ENCODE measurements at regions not wholly inside any gene's neighbourhood (a gene's known extent, or its start where the extent isn't known, plus 50 kb on each side); places are given as distances from the start of the nearest gene placed in this dataset.
"Not testable (repeated sequence)": the region's sequence is repeated elsewhere in the genome, so short reads cannot be mapped to it uniquely, and the experiment has no call there.

GRCh38 chr4:138775489-138775888, 240.1 kb upstream of the NOCT start:
- H3K4me3 ChIP-seq = no peak overlapping the region
- H3K4me1 ChIP-seq = no peaks in the 10 kb centered on the region
- no peak for TF ChIP-seq POLR2A (IDR thresholded peaks at IDR 0.05)
- no peak for TF ChIP-seq CTCF (IDR thresholded peaks at IDR 0.05)
- H3K9me3 ChIP-seq = no peaks in the 10 kb centered on the region
- no peak for DNase-seq
- intact Hi-C loops (cut with DNase I; ENCODE audit: low total_unique reads) = no loop called here
- no peaks in the 10 kb centered on the region for H3K36me3 ChIP-seq
- no peaks in the 10 kb centered on the region for H3K27me3 ChIP-seq
- no peak overlapping the region for H3K27ac ChIP-seq

GRCh38 chr4:138774940-138775339, 240.6 kb upstream of the NOCT start:
- Histone ChIP-seq H3K4me1 (no peaks in the 10 kb centered on the region), H3K27me3 (no peaks in the 10 kb centered on the region), H3K36me3 (no peaks in the 10 kb centered on the region), H3K9me3 (no peaks in the 10 kb centered on the region), H3K27ac (no peak overlapping the region), H3K4me3 (no peak overlapping the region)
- no peak for DNase-seq
- TF ChIP-seq CTCF (IDR thresholded peaks at IDR 0.05) = no peak
- no peak for TF ChIP-seq POLR2A (IDR thresholded peaks at IDR 0.05)
- intact Hi-C loops (cut with DNase I; ENCODE audit: low total_unique reads) = no loop called here

- intact Hi-C loops (cut with DNase I; ENCODE audit: low total_unique reads); H3K36me3 ChIP-seq; H3K4me1 ChIP-seq; H3K9me3 ChIP-seq; H3K27ac ChIP-seq; H3K27me3 ChIP-seq; H3K4me3 ChIP-seq; DNase-seq: not testable (repeated sequence)
Measured at GRCh38 chr4:138774125-138774524, 241.5 kb upstream of the NOCT start.

- Histone ChIP-seq H3K36me3 (no peaks in the 10 kb centered on the region), H3K9me3 (no peaks in the 10 kb centered on the region), H3K4me1 (no peaks in the 10 kb centered on the region), H3K4me3 (no peak overlapping the region), H3K27ac (no peak overlapping the region), H3K27me3 (no peaks in the 10 kb centered on the region)
- no peak for TF ChIP-seq CTCF (IDR thresholded peaks at IDR 0.05)
- TF ChIP-seq POLR2A (IDR thresholded peaks at IDR 0.05) = no peak
- intact Hi-C loops (cut with DNase I; ENCODE audit: low total_unique reads) = no loop called here
- no peak for DNase-seq
Measured at GRCh38 chr4:138773321-138773720, 242.3 kb upstream of the NOCT start.

- intact Hi-C loops (cut with DNase I; ENCODE audit: low total_unique reads) = no loop called here
- H3K27me3 ChIP-seq = no peaks in the 10 kb centered on the region
- H3K9me3 ChIP-seq = no peaks in the 10 kb centered on the region
- no peak for DNase-seq
- H3K36me3 ChIP-seq = no peaks in the 10 kb centered on the region
- H3K27ac ChIP-seq = no peak overlapping the region
- H3K4me3 ChIP-seq = no peak overlapping the region
- no peak for TF ChIP-seq POLR2A (IDR thresholded peaks at IDR 0.05)
- TF ChIP-seq CTCF (IDR thresholded peaks at IDR 0.05) = no peak
- H3K4me1 ChIP-seq = no peaks in the 10 kb centered on the region
Measured at GRCh38 chr4:138772366-138772765, 243.2 kb upstream of the NOCT start.

GRCh38 chr4:138770818-138771217, 244.8 kb upstream of the NOCT start:
- intact Hi-C loops (cut with DNase I; ENCODE audit: low total_unique reads) = no loop called here
- no peaks in the 10 kb centered on the region for H3K4me1 ChIP-seq
- H3K36me3 ChIP-seq = no peaks in the 10 kb centered on the region
- no peaks in the 10 kb centered on the region for H3K9me3 ChIP-seq
- TF ChIP-seq POLR2A (IDR thresholded peaks at IDR 0.05) (no peak), CTCF (IDR thresholded peaks at IDR 0.05) (no peak)
- H3K27ac ChIP-seq = no peak overlapping the region
- no peaks in the 10 kb centered on the region for H3K27me3 ChIP-seq
- no peak for DNase-seq
- no peak overlapping the region for H3K4me3 ChIP-seq

All from uterus (tissue), 3 donors.